NCI-H1694 treated with DMSO at 0.1 percent for 48 hours (cell line): ENCODE measurements at regions not wholly inside any gene's neighbourhood (a gene's known extent, or its start where the extent isn't known, plus 50 kb on each side); places are given as distances from the start of the nearest gene placed in this dataset.
"Not testable (repeated sequence)": the region's sequence is repeated elsewhere in the genome, so short reads cannot be mapped to it uniquely, and the experiment has no call there.

Experiments used
- DNase-seq: peaks from one replicate; lab custom pipeline; 2025; lab: John Stamatoyannopoulos, UW

GRCh38 chr4:66157594-66157993, 487.3 kb upstream of the EPHA5 start:
- no peak for DNase-seq

GRCh38 chr4:66130042-66130441, 459.8 kb upstream of the EPHA5 start:
- DNase-seq, result no peak

GRCh38 chr4:66123831-66124413, 453.6 kb upstream of the EPHA5 start:
- no peak for DNase-seq

- no peak for DNase-seq
These were observed 452.9 kb upstream of the EPHA5 start for GRCh38 chr4:66123190-66123589.

- not testable (repeated sequence) for DNase-seq
These were observed 444.9 kb upstream of the EPHA5 start for GRCh38 chr4:66115231-66115630.

- no peak for DNase-seq
These were observed 438.6 kb upstream of the EPHA5 start for GRCh38 chr4:66108898-66109297.

- DNase-seq, result no peak
These were observed 426.9 kb upstream of the EPHA5 start for GRCh38 chr4:66097218-66097617.

- DNase-seq, result no peak
These were observed 424.8 kb upstream of the EPHA5 start for GRCh38 chr4:66095065-66095464.

GRCh38 chr4:66094070-66094469, 423.8 kb upstream of the EPHA5 start:
- DNase-seq, result no peak

GRCh38 chr4:66091786-66092185, 421.5 kb upstream of the EPHA5 start:
- no peak for DNase-seq

GRCh38 chr4:66073961-66074360, 403.7 kb upstream of the EPHA5 start:
- no peak for DNase-seq

GRCh38 chr4:66071911-66072310, 401.6 kb upstream of the EPHA5 start:
- DNase-seq, result no peak

GRCh38 chr4:66062921-66063320, 392.6 kb upstream of the EPHA5 start:
- DNase-seq, result peak; percentile 22

GRCh38 chr4:66062044-66062443, 391.8 kb upstream of the EPHA5 start:
- no peak for DNase-seq

- peak; percentile 41 for DNase-seq
These were observed 389.3 kb upstream of the EPHA5 start for GRCh38 chr4:66059556-66059955.

GRCh38 chr4:66059136-66059535, 388.8 kb upstream of the EPHA5 start:
- peak; percentile 49 for DNase-seq

- no peak for DNase-seq
These were observed 385.7 kb upstream of the EPHA5 start for GRCh38 chr4:66055999-66056398.

- DNase-seq, result no peak
These were observed 382.1 kb upstream of the EPHA5 start for GRCh38 chr4:66052426-66052825.

GRCh38 chr4:66048861-66049260, 378.6 kb upstream of the EPHA5 start:
- DNase-seq, result no peak

- no peak for DNase-seq
These were observed 375.6 kb upstream of the EPHA5 start for GRCh38 chr4:66045913-66046312.

- DNase-seq, result no peak
These were observed 365.4 kb upstream of the EPHA5 start for GRCh38 chr4:66035701-66036100.

GRCh38 chr4:66034671-66035070, 364.4 kb upstream of the EPHA5 start:
- DNase-seq, result peak; percentile 23

GRCh38 chr4:66034262-66034661, 364.0 kb upstream of the EPHA5 start:
- no peak for DNase-seq

- no peak for DNase-seq
These were observed 362.3 kb upstream of the EPHA5 start for GRCh38 chr4:66032571-66032970.

GRCh38 chr4:66028668-66029067, 358.4 kb upstream of the EPHA5 start:
- DNase-seq, result no peak
